K562 (cell line): ENCODE measurements at regions not wholly inside any gene's neighbourhood (a gene's known extent, or its start where the extent isn't known, plus 50 kb on each side); places are given as distances from the start of the nearest gene placed in this dataset.

Source experiments
- ATAC-seq: fragments of 200-7000 bp; cut with Tn5 transposase; 3 replicates; pipeline ENCODE4 v1.9.1; 2020; ENCODE audit warnings: moderate library complexity
- BruUV-seq: library from RNA; stranded (reverse); fragments of 400-500 nt; replicated peaks from 2 replicates; lab custom pipeline; 2021; lab: Mats Ljungman, UMichigan
- CTCF ChIA-PET: fragments of 300-600 bp; formaldehyde crosslinking; extraction: SDS; loops from one replicate; lab custom pipeline; 2021; ENCODE audit warnings: low intra/inter-chr PET ratio; lab: Yijun Ruan, JAX
- POLR2A ChIA-PET: fragments of 300-600, 350-650 bp; sonication (Branson Sonifier 250); formaldehyde crosslinking; extraction: SDS; loops from one replicate; lab custom pipeline; 2021; ENCODE audit warnings: antibody characterized with exemption, inconsistent platforms; lab: Yijun Ruan, JAX
- DNase-seq, 4 experiments: peaks; one replicate each; pipeline versions ENCODE4 v3.0.0 to v3.0.0-alpha.2; 2011 to 2018; ENCODE audit warnings: low spot score in 3 of 4, mixed read lengths in 3 of 4; ENCODE audit errors: extremely low read depth in 1 of 4
- FAIRE-seq: peaks from 2 replicates; lab custom pipeline; 2011; peaks lifted over from hg19 to GRCh38; lab: Jason Lieb, UNC
- H2AFZ ChIP-seq: 2 replicates; pipeline ENCODE4 v1.6.0; 2011; ENCODE audit warnings: low read depth, low read length, control low read depth, inconsistent platforms
- H3K27ac ChIP-seq: fragments of 200-600 bp; 3 replicates; pipeline ENCODE4 v1.8.0; 2011; ENCODE audit warnings: low read depth, mild to moderate bottlenecking, control low read depth, inconsistent platforms, low read length, moderate library complexity, mixed read lengths; ENCODE audit errors: extremely low read depth
- H3K27me3 ChIP-seq, 2 experiments: fragments of 300-600 bp in 1 of 2; 2 replicates in 1 of 2; 3 replicates in 1 of 2; pipeline versions ENCODE4 v1.6.0 to v1.8.0; 2011; ENCODE audit warnings: inconsistent platforms in 2 of 2, low read length in 2 of 2, mild to moderate bottlenecking in 1 of 2, mixed read lengths in 1 of 2, moderate library complexity in 1 of 2; ENCODE audit not compliant: control insufficient read depth in 2 of 2, insufficient read depth in 2 of 2
- H3K36me3 ChIP-seq: fragments of 300-600 bp; 3 replicates; pipeline ENCODE4 v1.8.0; 2011; ENCODE audit warnings: mild to moderate bottlenecking, low read length, inconsistent platforms; ENCODE audit not compliant: control insufficient read depth, insufficient read depth
- H3K4me1 ChIP-seq, 2 experiments: fragments of 200-600 bp in 1 of 2; replicated peaks in 1 of 2; 2 replicates in 1 of 2; 3 replicates in 1 of 2; pipeline versions ENCODE4 v1.5.1 to v1.8.0; 2011; ENCODE audit warnings: inconsistent platforms in 2 of 2, low read length in 2 of 2, mild to moderate bottlenecking in 1 of 2, mixed read lengths in 1 of 2, moderate library complexity in 1 of 2; ENCODE audit not compliant: control insufficient read depth in 2 of 2, insufficient read depth in 2 of 2
- H3K4me2 ChIP-seq: 2 replicates; pipeline ENCODE4 v1.6.1; 2011; ENCODE audit warnings: low read length, control low read depth, inconsistent platforms, mixed read lengths; ENCODE audit not compliant: insufficient read depth
- H3K4me3 ChIP-seq: fragments of 200-600 bp; sonication (generic), shearing (Covaris generic); 2 replicates; pipeline ENCODE4 v1.5.1; 2016; ENCODE audit warnings: control low read depth, inconsistent platforms
- H3K79me2 ChIP-seq: fragments of 200-600 bp; 3 replicates; pipeline ENCODE4 v1.8.0; 2011; ENCODE audit warnings: low read length, inconsistent platforms; ENCODE audit not compliant: control insufficient read depth, insufficient read depth
- H3K9ac ChIP-seq, 2 experiments: 2 replicates each; pipeline versions ENCODE4 v1.6.0 to v1.6.1; 2011; ENCODE audit warnings: low read depth in 2 of 2, low read length in 2 of 2, control low read depth in 1 of 2, inconsistent platforms in 1 of 2, mild to moderate bottlenecking in 1 of 2, mixed read lengths in 1 of 2; ENCODE audit not compliant: insufficient read depth in 1 of 2
- H3K9me1 ChIP-seq: one replicate; pipeline ENCODE4 v1.6.0; 2011; ENCODE audit warnings: inconsistent platforms, mild to moderate bottlenecking, low read length, moderate library complexity; ENCODE audit not compliant: control insufficient read depth, insufficient read depth
- H3K9me3 ChIP-seq: replicated peaks from 2 replicates; pipeline ENCODE4 v1.5.1; 2011; ENCODE audit warnings: low read depth, low read length, inconsistent platforms; ENCODE audit not compliant: control insufficient read depth, insufficient read depth
- H4K20me1 ChIP-seq: replicated peaks from 2 replicates; pipeline ENCODE4 v1.6.1; 2011; ENCODE audit warnings: low read length, inconsistent platforms, mixed read lengths; ENCODE audit not compliant: control insufficient read depth, insufficient read depth
- CBFB ChIP-seq: sonication (generic); formaldehyde crosslinking; IDR thresholded peaks from 2 replicates; pipeline ENCODE4 v1.4.0; 2020; ENCODE audit warnings: mild to moderate bottlenecking, missing genetic modification reagents
- COPS2 ChIP-seq: fragments of 450-650 bp; conservative IDR thresholded peaks from 2 replicates; pipeline ENCODE4 v1.6.1; 2016; ENCODE audit warnings: mild to moderate bottlenecking, moderate library complexity
- FOXA1 ChIP-seq: fragments of 450-650 bp; IDR thresholded peaks from 2 replicates; pipeline ENCODE4 v1.6.1; 2016; ENCODE audit warnings: mild to moderate bottlenecking, borderline replicate concordance
- NCOA4 ChIP-seq: fragments of 450-650 bp; IDR thresholded peaks from 2 replicates; pipeline ENCODE4 v1.6.1; 2018; ENCODE audit warnings: mild to moderate bottlenecking; ENCODE audit not compliant: partially characterized antibody
- PHTF2 ChIP-seq: fragments of 250-450 bp; sonication (Bioruptor Pico); IDR thresholded peaks from 2 replicates; pipeline ENCODE4 v1.5.0; 2021; ENCODE audit warnings: mild to moderate bottlenecking
- POLR2AphosphoS5 ChIP-seq: IDR thresholded peaks from 2 replicates; pipeline ENCODE4 v1.6.1; 2011; ENCODE audit warnings: mild to moderate bottlenecking, low read depth, low read length, moderate library complexity; ENCODE audit not compliant: control insufficient read depth, insufficient read depth
- SIX5 ChIP-seq, 2 experiments: IDR thresholded peaks; 2 replicates each; pipeline ENCODE4 v1.6.1; 2011; ENCODE audit warnings: low read length in 2 of 2, borderline replicate concordance in 1 of 2, low read depth in 1 of 2, mild to moderate bottlenecking in 1 of 2, moderate library complexity in 1 of 2; ENCODE audit not compliant: insufficient read depth in 1 of 2
- ZEB2 ChIP-seq: fragments of 450-650 bp; IDR thresholded peaks from 2 replicates; pipeline ENCODE4 v1.6.1; 2016
- ZNF197 ChIP-seq: fragments of 200-800 bp; sonication (Bioruptor generic); IDR thresholded peaks from 2 replicates; pipeline ENCODE4 v1.6.1; 2016; ENCODE audit warnings: low read depth, missing genetic modification characterization, missing compliant biosample characterization
- ZNF41 ChIP-seq: fragments of 250-450 bp; sonication (Bioruptor Pico); conservative IDR thresholded peaks from 2 replicates; pipeline ENCODE4 v1.4.0; 2020; ENCODE audit warnings: mild to moderate bottlenecking
- WGBS: fragments of 100-300 bp; shearing (Covaris generic); methylation state at CpG from one replicate; pipeline ENCODE4 v1.1.6; 2016; ENCODE audit warnings: low coverage, mixed read lengths; ENCODE audit not compliant: insufficient coverage; ENCODE audit errors: missing lambda C conversion rate; 5-methylcytosine and 5-hydroxymethylcytosine counted together
- in situ Hi-C: fragments of 300-500 bp; cut with MboI; formaldehyde crosslinking; loops from 4 replicates; pipeline ENCODE4 v1.15.0; 2018; ENCODE audit warnings: inconsistent platforms, mixed read lengths
- intact Hi-C: fragments of 100-400 bp; cut with micrococcal nuclease; formaldehyde crosslinking; loops from 2 replicates; pipeline ENCODE4 v1.14.2; 2022

- FAIRE-seq (no peak), DNase-seq (no peak)
- H3K27ac ChIP-seq: no peak overlapping the region
- no peak for TF ChIP-seq CBFB (CRISPR knock-in tag)
- TF ChIP-seq PHTF2 (CRISPR knock-in tag): no peak
- no peak for TF ChIP-seq COPS2
- TF ChIP-seq FOXA1: no peak
- TF ChIP-seq POLR2AphosphoS5: no peak
- no peak for TF ChIP-seq ZEB2
- TF ChIP-seq ZNF197 (CRISPR knock-in tag): no peak
- no peak for TF ChIP-seq ZNF41 (CRISPR knock-in tag)
- TF ChIP-seq NCOA4: no peak
- TF ChIP-seq SIX5 (IDR thresholded peaks at IDR 0.05; ENCODE audit: borderline replicate concordance in 1 of 2, insufficient read depth in 1 of 2, low read depth in 1 of 2, low read length in 2 of 2): no peak
- TF ChIP-seq, all 486 proteins: peak for 0
- Histone ChIP-seq H3K4me2 (no peak overlapping the region), H3K4me3 (no peak overlapping the region), H2AFZ (no peak overlapping the region), H4K20me1 (no peaks in the 10 kb centered on the region), H3K36me3 (no peaks in the 10 kb centered on the region), H3K9me3 (no peaks in the 10 kb centered on the region), H3K4me1 (no peaks in the 10 kb centered on the region), H3K9me1 (no peaks in the 10 kb centered on the region), H3K79me2 (no peaks in the 10 kb centered on the region), H3K9ac (no peak overlapping the region), H3K27me3 (no peaks in the 10 kb centered on the region)
- in situ Hi-C loops (no loop called here), intact Hi-C loops (no loop called here)
- ATAC-seq: no peak
- ChIA-PET CTCF (no interaction called here), POLR2A (no interaction called here)
- BruUV-seq: no TSS peak
- WGBS: 0% methylated on average over 1 of the region's 2 CpGs
These were observed 250.9 kb upstream of the SORCS1 start for GRCh38 chr10:107415446-107415845.
